ENCODE measurements at regions not wholly inside any gene's neighbourhood (a gene's known extent, or its start where the extent isn't known, plus 50 kb on each side); places are given as distances from the start of the nearest gene placed in this dataset.
"Not testable (repeated sequence)": the region's sequence is repeated elsewhere in the genome, so short reads cannot be mapped to it uniquely, and the experiment has no call there.

GRCh38 chr10:83760142-83760541 is 379.2 kb upstream of the GHITM start:
- DNase-seq (ENCODE audit: low read depth) = no peak

- no peak for DNase-seq (ENCODE audit: low read depth)
These were observed 374.6 kb upstream of the GHITM start for GRCh38 chr10:83764666-83765065.

- no peak for DNase-seq (ENCODE audit: low read depth)
These were observed 373.6 kb upstream of the GHITM start for GRCh38 chr10:83765731-83766130.

DNA sequence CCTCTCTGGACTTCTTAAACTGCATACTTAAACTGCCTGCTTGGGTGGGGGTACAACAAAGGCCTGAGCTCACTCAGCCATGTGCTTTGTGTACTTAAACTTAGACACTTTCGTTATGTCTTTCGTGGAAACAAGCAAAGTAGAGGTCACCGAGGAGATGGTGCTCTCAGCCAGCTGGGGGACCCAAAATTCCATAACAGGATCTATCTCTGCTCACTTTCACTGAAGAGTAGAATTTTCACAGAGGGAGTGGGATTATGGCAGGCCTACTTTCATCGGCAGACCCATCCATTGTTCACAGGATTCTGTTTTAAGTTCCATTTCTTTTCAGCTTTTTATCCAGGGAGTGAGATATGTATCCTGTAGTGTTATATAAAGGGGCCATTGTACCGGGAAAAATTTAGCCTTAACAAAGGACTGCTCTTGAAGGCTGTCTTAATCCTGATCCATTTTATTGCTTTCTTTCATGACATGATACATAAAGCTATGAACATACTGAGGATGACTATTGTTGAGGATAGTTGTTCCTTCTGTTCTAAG is 370.0 kb upstream of the GHITM start:
- DNase-seq (ENCODE audit: low read depth) = no peak

DNA sequence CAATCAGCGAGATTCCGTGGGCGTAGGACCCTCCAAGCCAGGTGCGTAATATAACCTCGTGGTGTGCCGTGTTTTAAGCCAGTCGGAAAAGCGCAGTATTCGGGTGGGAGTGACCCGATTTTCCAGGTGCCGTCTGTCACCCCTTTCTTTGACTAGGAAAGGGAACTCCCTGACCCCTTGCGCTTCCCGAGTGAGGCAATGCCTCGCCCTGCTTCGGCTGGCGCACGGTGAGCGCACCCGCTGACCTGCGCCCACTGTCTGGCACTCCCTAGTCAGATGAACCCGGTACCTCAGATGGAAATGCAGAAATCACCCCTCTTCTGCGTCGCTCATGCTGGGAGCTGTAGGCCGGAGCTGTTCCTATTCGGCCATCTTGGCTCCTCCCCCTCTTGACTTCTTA is 352.6 kb upstream of the GHITM start:
- DNase-seq (ENCODE audit: low read depth) = not testable (repeated sequence)

GRCh38 chr10:83801983-83802382 is 337.3 kb upstream of the GHITM start:
- no peak for DNase-seq (ENCODE audit: low read depth)

DNA sequence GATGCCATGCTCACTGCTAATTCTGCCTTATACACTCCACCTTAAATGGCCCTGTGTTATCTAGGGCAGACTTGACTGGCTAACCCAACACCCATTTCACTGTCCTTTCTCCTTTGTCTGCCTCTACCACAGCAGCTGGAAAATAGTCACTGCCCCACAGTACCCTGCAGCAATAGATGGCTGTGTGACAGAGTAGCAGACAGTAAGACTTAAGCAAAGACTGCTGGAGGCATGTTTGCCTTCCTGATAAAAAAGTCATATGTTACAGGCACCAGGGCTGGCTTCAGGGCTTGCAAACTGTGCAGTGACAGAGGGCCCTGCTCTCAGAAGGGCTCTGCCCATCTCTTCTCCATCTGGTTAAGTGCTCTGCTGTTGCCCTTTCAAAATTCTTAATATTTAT is 332.6 kb upstream of the GHITM start:
- no peak for DNase-seq (ENCODE audit: low read depth)

DNA sequence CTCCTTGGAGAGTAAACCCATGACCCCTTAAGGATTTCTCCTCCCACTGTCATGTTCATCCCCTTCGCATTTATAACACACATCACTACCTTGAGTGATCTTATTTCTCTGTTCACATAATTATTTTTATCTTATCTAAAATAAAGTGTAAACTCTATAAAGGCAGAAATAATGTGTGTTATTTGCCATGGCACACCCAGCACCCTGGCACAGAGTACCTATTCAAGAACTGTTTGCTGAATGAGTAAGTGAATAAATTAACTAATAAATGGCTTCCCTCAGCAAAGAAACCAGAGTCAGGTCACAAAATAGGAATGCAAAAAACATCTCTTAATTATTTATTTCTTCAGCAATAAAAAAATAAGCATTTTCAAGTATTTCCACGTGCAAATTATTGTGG is 330.3 kb upstream of the GHITM start:
- DNase-seq (ENCODE audit: low read depth) = no peak

DNA sequence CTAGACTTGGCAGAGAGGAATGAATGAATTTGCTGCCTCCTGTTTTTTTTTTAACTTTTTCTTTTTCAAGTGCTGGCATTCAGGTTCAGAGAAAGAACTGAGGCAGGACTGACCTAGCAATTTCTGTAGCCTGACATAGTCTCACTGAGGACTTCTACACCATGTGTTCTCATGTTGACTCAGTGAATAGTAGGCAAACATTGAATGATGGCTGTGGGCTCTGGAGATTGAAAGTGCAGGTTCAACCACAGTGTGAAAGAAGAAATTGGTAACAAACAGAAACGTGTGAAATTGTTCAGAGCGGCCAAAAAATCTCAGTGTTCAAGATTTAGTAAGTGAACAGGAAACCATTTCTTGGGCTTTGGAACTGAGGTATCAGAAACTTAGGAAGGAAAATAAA is 322.4 kb upstream of the GHITM start:
- no peak for DNase-seq (ENCODE audit: low read depth)

GRCh38 chr10:83817797-83818196 is 321.5 kb upstream of the GHITM start:
- DNase-seq (ENCODE audit: low read depth) = no peak

DNA sequence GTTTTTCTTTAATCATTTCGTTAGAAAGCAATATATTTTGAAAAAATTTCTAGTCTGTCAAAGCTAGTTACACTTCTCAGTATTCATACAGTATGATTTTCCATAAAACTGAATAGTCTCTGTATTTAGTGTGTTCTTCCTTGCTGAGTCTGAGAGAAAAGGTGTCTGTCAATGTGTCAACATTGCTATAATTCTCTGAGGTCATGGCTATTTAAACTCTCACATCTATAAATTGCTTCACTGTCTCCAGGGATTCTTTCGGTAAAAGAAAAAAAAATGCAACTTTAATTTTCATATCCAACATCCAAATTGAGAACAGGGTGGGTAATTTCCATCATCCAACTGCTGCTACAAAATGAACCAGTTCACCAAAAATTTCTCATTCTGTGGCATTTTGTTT is 319.7 kb upstream of the GHITM start:
- DNase-seq (ENCODE audit: low read depth) = no peak

DNA sequence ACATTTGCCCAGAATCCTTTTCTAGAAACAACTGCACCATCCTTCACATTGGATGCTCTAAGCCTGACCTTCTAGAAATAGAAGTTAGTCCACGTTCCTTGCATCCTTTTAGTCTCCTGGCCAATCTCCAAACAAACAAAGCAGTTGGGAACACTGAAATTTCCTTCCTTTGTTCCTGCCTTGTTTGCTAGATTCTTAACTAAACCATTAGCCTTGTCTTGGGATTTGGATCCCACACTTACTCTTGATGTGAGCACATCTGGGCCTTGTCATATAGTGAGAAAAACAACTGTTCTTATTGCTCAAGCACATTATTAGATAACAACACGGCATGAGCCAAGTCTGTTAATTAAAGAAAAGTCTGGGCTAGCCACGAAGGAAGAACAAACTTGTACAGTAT is 319.3 kb upstream of the GHITM start:
- no peak for DNase-seq (ENCODE audit: low read depth)

DNA sequence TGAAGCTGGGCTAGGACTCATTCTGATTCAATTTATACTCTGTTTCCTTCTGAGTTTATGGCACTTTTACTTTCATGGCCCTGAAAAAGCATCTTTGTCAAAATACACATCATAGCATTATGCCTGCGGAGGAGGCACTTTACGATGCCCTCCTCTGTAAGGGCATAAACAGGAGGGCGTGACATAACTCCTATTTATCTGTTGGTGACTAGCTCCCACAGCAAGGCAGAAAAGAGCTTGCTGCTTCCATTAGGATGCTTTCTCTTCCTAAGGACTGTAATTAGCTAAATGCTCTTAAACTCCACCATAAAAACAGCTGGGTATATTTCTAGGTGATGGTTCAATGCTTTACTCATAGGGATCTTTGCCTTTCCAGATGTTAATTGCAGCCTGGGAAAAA is 315.2 kb upstream of the GHITM start:
- DNase-seq (ENCODE audit: low read depth) = no peak

GRCh38 chr10:83834096-83834495 is 305.2 kb upstream of the GHITM start:
- DNase-seq (ENCODE audit: low read depth) = no peak

DNA sequence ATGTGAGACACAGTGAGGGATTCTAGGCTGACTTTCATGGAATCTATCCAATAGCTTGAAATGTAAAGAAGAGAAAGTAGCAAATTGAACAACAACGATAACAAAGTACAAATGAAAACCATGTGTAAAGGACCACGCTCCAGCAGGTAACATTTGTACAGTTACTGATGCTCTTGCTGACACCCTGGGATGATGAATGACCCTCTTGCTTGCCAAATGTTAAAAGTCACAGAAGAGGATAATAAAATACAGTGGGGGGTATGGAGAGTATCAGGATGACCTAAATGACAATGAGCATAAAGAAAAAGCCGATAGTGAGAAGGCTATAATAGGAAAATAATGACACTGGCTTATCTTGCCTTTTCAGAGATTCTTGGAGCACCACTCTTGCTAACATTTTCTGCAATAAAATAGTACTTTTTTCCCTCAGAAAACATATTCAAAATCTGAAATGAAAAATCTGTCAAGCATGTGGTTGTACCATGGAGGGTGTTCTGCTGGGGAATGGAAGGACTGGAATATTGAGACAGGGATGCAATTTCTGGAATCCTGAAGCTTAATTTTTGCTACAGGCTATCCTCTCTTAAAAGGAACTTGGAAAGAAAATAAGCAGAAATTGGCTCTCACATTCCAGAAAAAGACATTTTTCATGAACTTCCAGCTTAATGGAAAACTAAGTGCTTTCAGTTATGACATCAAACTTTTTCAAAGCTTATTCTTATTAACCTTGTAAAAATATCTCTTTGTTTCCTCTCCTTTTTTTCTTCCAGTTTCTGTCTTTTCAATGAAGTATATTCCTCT is 303.2 kb upstream of the GHITM start:
- no peak for DNase-seq (ENCODE audit: low read depth)

DNA sequence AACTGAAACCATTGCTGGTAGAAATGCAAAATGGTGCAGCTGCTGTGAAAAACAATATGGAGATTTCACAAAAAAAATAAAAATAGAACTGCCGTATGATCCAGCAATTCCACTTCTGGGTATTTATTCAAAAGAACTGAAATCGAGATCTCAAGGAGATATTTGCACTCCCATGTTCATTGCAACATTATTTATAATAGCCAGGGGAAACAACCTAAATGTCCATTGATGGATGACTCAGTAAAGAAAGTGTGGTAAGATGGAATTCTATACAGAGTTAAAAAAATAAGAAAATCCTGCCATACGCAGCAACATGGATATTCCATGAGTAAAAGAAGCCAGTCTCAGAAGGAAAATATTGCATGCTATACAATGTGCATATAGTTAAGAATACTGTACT is 290.6 kb upstream of the GHITM start:
- DNase-seq (ENCODE audit: low read depth) = no peak

DNA sequence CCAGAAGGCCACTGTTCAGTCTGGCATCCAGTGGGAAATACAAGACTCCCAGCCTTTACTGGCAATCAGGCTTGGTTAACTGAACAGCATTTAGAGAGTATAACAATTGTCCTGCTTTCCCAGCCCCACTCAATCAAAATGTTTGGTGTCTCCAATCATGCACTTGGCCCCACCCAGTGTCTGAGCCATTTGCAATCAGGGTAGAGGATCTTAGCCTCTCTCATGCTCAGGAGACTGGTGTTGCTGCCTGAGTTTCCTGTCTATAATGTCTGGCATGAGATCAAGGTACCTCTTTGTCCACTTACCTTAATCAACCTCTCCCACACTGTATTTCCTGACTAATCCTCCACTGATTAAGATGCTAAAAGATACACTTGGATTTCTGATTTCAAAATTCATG is 290.2 kb upstream of the GHITM start:
- DNase-seq (ENCODE audit: low read depth) = no peak

- DNase-seq (ENCODE audit: low read depth) = no peak
These were observed 287.2 kb upstream of the GHITM start for GRCh38 chr10:83852146-83852545.

- DNase-seq (ENCODE audit: low read depth) = no peak
These were observed 276.6 kb upstream of the GHITM start for GRCh38 chr10:83862723-83863122.

GRCh38 chr10:83863283-83863966 is 275.9 kb upstream of the GHITM start:
- no peak for DNase-seq (ENCODE audit: low read depth)

- no peak for DNase-seq (ENCODE audit: low read depth)
These were observed 269.4 kb upstream of the GHITM start for GRCh38 chr10:83869898-83870297.

- DNase-seq (ENCODE audit: low read depth) = peak; percentile 4
These were observed 267.9 kb upstream of the GHITM start for GRCh38 chr10:83871187-83872081.
